HG02571 (cell line): ENCODE measurements at regions not wholly inside any gene's neighbourhood (a gene's known extent, or its start where the extent isn't known, plus 50 kb on each side); places are given as distances from the start of the nearest gene placed in this dataset.

ENCODE experiments used
- ATAC-seq: cut with Tn5 transposase; IDR thresholded peaks from one replicate; pipeline ENCODE4 v1.9.1; 2021; ENCODE audit warnings: mild to moderate bottlenecking, moderate library complexity; ENCODE audit not compliant: unreplicated experiment

DNA sequence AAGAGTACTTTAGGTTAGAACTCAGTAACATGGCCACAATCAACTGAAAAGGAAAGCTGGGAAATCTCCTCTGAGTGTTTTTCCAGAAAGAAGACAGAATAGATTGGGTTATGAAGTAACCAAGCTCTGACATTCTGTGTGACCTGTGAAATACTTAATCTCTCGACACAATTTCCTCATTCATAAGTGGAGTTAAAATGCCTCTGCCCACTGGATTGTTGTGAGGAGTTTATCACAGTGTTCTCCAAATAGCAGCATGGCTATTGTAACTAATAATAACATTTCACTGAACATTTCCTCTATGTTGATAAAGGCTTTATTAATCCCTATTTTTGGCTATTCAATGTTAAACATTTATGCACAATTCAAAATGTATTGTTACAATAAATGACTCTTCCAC lies 311.0 kb downstream of the GABRB2 start:
- ATAC-seq, result no peak

DNA sequence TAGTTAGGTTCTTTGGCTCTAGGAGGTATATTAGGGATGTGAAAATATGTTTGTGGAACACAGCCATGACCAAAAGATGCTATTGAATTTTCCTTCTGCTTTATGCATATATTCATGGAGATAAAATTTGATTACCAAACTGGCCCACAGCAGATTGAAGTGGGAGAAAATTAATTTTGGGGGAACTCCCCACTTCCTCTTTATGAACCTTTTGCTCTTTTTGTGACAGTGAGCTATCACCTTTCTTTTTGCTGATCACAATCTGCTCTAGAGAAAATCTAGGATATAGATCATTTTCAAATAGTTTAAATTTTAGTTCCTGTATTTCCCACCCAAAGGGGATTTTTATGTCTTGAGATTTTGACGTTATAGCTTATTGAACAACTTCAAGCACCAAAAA lies 313.0 kb downstream of the GABRB2 start:
- ATAC-seq, result no peak

DNA sequence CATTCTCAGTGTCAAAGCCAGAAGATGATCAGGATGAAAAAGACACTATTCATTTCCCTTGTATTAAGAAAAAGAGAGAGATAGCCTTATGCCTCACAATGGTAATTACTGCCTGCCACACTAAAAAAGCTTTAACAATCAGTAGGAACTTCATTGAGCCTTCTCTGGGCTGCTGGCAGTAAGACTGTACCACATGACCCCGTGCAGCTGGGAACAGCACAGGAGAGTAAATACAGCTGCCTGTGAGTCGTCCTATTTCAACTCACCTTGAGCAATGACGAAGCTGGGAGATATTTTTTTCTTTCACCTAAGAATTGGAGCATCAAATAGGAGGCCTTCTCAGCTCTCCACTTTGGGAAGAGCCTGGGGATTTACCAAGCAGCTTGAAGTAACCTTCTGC lies 316.3 kb downstream of the GABRB2 start:
- ATAC-seq, result no peak

DNA sequence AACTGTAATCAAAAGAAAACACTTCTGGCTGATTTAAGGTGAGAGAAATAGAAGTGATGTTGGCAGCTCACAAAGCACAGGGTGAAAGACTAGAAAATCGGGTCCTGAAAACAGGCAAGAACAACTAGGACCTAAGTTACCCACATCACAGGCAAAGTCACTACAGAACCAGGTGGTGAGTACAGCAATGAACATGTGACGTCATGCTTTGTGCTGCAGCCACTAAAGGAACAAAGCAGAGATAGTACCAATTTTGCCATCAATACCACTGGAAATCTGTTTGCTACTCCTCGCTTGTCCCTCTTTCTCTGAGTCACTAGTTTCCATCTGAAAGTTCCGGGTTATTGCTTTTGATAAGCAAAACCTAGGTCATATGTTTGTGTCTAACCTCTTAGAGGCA lies 326.7 kb downstream of the GABRB2 start:
- no peak for ATAC-seq

DNA sequence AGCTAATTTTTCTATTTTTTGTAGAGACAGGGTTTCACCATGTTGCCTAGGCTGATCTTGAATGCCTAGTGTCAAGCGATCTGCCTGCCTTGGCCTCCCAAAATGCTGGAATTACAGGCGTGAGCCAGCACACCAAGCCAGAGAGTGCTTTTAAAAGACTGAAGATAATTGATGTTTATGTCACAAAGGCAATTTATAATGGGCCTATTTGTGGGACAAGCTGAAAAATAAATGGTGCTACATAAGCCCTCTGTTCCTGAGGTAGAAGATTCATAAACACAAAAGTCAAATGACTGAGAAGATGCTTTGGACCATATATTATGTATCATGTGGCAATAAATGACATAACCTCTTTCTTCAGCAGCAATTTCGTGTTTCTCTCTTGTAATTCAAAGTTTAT lies 329.6 kb downstream of the GABRB2 start:
- ATAC-seq, result no peak

DNA sequence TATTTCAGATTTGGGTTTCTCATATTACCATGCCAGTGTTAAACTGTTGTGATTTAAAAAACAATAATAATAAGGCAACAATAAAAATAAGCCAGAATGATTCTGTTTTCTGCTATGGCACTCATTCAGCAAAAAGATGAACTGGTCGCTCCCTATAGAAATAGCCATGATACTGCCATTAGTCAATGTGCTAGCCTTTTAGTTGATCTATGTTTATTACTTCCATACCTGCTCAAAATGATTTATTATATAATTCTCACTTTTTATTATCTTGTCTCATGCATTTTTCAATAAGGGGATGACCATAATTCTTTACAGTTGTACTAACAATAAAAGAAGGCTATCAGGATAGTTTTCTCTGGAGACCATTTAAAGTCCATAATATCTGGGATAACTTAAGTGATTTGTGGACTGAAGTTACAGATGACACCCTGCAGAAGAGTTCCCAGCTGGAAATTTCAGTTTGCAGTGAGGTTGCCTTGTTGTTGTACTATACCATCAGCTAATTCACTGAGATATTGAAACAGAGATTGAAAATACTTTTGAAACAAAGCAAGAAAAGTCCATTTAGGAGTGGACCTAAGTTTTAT lies 334.3 kb downstream of the GABRB2 start:
- no peak for ATAC-seq

DNA sequence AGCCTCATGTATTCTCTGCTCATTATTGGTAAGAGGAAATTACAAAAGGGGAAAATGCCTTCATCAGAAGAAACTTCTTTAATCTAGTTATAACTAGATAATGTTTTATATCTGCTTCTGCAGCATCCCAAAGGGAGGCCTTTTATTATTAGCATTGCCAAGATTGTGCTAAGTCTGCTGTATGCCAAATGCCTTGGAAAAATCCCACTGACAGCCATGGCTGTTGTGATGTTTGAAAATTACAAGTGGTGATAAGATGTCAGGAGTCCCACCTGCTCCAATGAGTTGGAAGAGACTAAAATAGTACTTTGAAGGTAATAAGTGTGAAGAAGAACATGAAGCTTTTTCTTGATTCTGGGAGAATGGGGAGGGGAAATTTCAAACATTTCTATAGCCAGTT lies 345.0 kb downstream of the GABRB2 start:
- ATAC-seq, result no peak

DNA sequence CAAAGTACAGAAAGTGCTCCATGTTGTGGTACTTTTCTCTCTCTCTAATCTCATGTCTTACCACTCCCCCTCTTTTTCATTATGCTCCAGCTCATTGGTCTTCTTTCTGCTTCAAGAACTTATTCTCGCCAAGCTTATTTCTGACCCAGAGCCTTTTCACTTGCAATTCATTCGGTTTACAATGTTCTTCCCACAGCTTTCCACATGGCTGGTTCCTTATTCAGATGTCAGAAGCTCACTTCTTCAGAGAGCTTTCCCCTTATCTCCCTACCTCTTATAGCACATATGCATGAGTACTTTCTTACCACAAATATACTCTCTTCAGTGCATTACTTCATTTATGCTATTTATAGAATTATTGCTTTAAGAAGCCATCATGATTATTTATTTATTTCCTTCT lies 338.8 kb upstream of the ATP10B start:
- ATAC-seq, result no peak

DNA sequence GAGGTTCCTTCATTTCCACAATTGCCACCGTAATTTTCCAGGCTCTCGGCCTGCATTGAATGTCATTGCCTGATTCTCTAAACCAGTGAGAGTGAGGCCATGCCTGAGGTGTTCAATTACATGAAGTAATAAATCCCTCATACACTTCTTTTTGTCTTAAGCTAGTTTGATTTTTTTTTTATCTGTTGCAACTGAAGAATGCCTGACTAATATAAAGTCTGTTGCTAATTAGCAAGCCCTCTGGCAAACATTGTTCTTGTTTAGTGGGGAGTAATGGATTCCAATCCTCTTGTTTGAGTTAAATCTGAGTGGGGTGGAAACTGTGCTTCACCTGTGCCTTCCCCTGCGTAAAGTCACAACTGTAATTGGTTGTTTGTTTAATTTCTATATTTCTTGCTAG lies 338.1 kb upstream of the ATP10B start:
- ATAC-seq, result no peak

DNA sequence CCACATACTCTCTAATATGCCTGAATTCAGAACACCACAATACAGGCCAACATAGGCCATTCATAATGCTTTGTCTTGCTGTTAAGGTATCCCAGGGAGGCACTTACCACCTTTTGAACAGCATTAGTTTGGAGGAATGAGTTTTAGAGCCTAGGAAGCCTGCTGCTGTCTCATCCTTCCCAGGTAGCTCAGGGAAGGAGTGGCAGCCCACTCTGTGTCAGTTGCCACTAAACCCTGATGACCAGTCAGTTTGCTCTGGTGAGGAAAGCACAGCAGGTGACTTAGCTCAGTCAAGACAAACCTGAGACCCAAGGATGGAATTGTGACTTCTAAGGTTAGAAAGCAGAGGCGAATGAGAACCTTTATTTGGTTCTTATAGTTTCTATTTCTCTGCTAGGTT lies 337.4 kb upstream of the ATP10B start:
- ATAC-seq, result no peak

DNA sequence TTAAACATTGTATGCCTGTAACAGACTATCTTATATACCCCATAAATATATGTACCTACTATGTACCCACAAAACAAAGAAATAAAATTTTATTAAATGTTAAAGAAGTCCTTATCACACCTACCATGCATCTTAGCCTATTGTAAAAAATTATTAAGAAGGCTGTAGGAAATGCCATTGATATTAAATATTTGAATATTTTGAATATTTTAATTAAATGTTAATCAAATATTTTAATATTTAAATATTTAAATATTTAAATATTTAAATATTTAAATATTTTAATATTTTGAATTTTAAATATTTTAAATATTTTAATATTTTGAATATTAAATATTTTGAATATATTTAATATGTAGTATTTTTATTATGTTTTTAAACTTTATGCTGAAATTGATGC lies 331.5 kb upstream of the ATP10B start:
- no peak for ATAC-seq

DNA sequence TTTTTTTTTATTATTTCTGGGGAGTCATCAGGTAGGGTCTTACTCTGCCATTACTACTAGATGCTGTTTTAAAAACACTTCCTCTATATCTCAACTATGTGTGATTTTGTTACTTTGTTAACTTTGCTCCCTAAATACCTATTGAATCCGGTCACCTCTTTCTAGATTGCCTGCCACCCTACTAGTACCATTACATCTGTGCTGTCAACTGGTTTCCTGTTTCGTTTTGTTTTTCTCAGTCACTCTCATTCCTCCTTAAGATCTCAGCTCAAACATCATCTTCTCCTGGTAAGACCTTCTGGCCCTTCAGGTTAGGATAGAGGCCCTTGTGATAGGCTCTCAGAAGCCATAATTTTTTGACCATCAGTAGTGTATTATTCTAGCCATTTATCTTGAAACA lies 324.2 kb upstream of the ATP10B start:
- no peak for ATAC-seq

DNA sequence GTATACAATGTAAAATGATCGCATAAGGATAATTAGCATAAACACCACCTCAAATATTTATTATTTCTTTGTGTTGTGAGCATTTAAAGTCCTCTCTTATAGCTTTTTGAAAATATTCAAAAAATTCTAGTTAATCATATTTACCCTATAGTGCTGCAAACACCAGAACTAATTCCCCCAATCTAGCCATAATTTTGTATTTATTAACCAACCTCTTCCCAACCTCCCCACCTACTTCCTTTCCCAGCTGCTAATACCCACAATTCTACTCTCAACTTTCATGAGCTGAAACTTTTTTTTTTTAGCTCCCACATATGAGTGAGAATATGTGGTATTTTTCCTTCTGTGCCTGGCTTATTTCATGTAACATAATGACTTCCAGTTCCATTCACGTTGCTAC lies 317.8 kb upstream of the ATP10B start:
- no peak for ATAC-seq

DNA sequence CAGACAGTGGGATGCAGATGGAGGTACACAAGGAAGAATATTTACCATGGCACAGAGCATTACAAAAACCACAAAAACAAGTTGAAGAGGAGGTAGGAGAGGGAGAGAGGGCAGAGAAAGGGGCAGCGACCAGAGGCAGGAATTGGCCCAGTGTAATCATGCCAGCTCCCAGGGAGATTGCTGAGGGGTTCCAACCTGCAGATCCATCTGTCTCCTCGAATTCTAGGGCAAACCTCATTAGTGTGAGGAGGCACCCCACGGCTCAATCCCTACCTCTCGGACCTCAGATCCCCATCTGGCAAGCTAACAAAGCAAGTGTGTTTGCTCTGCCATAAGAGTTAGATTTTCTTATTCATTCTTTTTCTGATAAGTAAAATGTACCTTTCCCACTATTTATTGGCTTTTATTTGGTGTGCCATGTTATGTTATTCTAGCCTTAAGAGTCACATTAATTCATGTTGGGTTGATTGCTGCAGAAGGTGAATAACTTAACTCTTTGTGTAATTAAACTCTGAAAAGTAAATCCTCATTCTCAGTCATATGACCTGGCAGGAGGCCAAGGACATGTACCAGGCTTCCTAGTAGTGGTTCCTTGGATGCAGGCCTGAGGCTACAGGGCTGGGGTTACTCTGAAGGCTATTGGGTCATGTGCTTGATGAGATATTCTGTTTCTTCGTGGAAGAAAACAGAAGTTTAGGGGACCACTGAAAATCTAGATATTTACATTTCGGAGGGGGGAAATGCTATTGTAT lies 315.2 kb upstream of the ATP10B start:
- no peak for ATAC-seq

DNA sequence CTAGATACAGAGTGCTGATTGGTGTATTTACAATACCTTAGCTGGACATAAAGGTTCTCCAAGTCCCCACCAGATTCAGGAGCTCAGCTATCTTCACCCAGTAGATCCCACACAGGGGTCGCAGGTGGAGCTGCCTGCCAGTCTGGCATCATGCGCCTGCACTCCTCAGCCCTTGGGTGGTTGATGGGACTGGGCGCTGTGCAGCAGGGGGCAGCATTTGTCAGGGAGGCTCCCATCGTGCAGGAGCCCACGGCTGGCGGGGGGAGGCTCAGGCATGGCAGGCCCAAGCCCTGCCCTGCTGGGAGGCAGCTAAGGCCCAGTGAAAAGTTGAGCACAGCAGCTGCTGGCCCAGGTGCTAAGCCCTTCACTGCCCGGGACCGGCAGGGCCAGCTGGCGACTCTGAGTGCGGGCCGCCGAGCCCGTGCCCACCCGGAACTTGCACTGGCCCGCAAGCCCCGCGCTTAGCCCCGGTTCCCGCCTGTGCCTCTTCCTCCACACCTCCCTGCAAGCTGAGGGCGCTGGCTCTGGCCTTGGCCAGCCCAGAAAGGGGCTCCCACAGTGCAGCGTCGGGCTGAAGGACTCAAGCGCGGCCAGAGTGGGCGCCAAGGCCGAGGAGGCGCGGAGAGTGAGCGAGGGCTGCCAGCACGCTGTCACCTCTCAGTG lies 314.1 kb upstream of the ATP10B start:
- no peak for ATAC-seq

DNA sequence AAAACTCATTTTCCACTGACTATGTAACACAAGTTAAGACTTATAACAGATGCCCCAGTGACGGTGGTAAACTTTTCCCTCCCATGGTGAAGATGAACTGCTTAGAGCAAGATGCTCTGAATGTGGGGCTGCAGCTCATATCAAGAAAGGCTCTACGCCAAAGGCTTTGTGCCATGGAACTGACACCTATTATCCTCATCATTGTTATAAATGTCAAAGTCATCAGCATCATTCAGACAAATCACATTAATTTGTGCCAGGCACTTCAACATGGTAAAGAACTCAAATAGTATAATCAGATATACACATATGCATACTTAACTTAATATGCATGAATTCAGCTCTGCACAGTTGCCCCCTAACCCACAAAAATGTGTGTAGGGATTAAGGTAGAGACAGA lies 305.9 kb upstream of the ATP10B start:
- no peak for ATAC-seq

DNA sequence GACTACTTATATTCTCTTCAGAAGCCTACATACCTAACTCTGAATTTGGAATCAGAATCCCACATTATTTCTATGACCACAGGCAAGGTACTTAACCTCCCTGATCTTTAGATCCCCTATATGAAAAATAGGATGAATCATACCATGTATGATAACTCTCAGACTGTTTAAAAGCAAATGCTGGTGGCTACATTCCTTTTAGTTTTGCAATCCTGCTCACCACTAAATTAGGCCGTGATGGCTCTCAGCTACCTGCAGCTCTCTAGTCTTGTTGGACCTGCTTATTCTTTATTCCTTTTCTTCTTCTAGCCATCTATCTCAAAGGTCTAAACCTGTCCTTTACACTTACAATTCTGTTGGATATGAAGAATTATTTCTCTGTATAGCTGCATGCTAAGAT lies 303.4 kb upstream of the ATP10B start:
- no peak for ATAC-seq

DNA sequence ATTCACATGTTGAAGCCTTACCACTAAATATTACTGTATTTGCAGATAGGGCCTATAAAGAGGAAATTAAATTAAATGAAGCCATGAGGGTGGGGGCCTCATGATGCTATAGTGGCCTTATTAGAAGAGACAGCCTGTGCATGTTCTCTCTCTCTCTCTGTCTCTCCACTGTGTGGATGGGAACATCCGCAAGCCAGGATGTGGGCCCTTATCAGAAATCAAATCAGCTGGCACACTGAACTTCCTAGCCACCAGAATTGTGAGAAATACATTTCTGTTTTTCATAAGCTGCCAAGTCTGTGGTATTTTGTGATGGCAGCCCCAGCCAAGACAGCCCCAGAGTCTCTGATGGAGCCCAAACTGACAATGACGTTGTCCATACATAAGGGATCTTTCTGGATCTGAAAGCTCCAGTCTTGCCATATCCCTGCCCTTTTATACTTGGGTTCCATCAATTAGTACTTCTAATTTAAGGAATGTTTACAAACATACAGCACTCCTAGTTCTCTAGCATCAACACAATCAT lies 300.5 kb upstream of the ATP10B start:
- ATAC-seq, result no peak

DNA sequence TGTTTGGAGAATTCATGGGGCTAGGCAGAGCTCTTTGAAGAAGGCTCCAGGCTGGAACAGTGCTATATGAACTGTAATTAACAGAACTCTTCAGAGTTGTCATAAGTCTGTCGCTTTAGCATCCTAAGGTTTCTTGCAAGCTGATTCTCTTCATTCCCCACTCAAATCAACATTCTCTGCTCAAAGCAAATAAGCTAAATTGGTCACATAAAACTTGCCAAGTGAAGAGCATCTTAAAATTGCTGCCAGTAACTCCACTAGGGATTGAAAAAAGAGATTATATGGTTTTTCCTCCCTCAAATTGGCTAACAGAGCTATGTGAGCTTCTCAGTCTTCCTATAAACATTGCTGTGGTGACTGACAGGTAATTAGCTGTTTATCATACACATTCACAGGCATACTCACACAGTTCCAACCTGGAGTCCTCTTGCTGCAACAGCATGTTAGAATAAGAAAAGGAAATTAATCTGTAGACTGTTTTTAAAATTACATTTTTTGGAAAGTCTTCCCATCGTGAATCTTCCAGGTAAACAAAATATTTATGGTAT lies 298.5 kb upstream of the ATP10B start:
- no peak for ATAC-seq

DNA sequence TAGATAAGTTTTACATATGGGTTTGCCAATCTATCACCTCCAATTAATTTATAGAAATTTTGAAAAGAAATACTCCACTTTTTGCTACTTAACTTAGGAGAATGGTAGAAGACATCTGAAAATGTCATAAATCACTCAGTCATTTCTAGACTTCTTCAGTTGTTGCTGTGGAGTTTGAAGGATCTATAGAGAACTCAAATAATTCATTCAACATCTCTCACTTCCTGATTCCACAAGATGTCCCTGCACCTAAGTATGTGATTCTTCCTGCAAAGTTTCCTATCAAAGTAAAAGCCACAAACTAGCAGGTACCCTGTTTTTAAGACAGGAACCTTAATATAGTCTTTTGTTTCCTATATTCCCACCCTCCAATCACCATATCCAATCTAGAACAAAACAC lies 297.1 kb upstream of the ATP10B start:
- ATAC-seq, result no peak

DNA sequence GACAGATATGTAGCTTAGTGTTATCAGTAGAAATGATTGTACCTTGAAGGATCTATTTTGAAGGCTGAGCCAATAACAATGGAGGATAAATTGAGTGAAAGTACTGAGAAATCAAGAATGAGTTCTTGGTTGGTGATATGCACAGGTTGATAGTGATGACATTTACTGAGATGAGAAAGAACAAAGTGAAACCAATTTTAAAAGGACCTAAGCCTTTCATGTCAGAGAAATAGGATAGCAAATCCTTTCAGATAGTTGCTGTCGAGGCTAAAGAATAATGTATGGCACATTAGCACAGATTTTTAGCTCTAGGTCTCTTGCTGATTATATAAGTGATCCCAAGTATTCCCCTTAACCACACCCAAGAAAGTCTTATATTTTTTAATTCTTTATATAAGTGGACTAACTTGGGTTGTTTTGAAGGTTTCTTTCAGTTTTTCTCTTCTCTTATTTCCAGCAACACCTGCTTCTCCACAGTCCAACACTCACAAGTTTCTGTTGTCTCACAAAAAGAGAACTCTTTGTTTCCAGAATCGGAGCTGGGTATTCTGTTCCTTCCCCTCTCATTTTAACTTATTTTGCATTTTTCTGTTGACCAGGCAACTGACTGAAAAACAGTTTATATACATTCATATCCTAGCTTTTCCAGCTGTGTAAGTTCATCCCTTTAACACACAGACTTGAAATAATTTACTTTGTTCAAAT lies 286.9 kb upstream of the ATP10B start:
- ATAC-seq, result no peak
